B cell (primary cell): ENCODE measurements at regions not wholly inside any gene's neighbourhood (a gene's known extent, or its start where the extent isn't known, plus 50 kb on each side); places are given as distances from the start of the nearest gene placed in this dataset.

Experiments used
- ATAC-seq: fragments of 200-7000 bp; cut with Tn5 transposase; one replicate; pipeline ENCODE4 v1.10.0; 2021; ENCODE audit warnings: low read depth, mild to moderate bottlenecking, moderate number of reproducible peaks, moderate library complexity
- CTCF ChIA-PET: fragments of 350-600 bp; sonication (Branson Sonifier 250); formaldehyde crosslinking; loops from one replicate; lab custom pipeline; 2021; ENCODE audit warnings: antibody characterized with exemption, inconsistent platforms; lab: Charles Lee
- POLR2A ChIA-PET: fragments of 350-600 bp; sonication (Branson Sonifier 250); formaldehyde crosslinking; loops from one replicate; lab custom pipeline; 2021; ENCODE audit warnings: antibody characterized with exemption; lab: Charles Lee
- DNase-seq: peaks from one replicate; pipeline ENCODE4 v3.0.0; 2013
- H2AFZ ChIP-seq: 2 replicates; pipeline ENCODE4 v1.6.1; 2012; ENCODE audit warnings: mild to moderate bottlenecking, low read depth, low read length; ENCODE audit not compliant: insufficient read depth, poor library complexity, severe bottlenecking
- H3K27ac ChIP-seq, 2 donors: 1 replicate in 1 of 2; 2 replicates in 1 of 2; pipeline ENCODE4 v1.5.1; 2012 to 2013; ENCODE audit warnings: low read length in 2 of 2, mild to moderate bottlenecking in 2 of 2, moderate library complexity in 1 of 2
- H3K27me3 ChIP-seq, 4 experiments: fragments of 200-600 bp in 1 of 4; sonication (generic) in 1 of 4; replicated peaks in 1 of 4; 1 replicate in 2 of 4; 2 replicates in 2 of 4; pipeline versions ENCODE4 v1.6.1 to v1.7.0; 2013 to 2016; ENCODE audit warnings: low read length in 3 of 4, mild to moderate bottlenecking in 2 of 4, mixed read lengths in 1 of 4, moderate library complexity in 1 of 4; ENCODE audit not compliant: insufficient read depth in 4 of 4, control insufficient read depth in 3 of 4; ENCODE audit errors: control extremely low read depth in 1 of 4
- H3K36me3 ChIP-seq, 2 experiments: replicated peaks in 1 of 2; 1 replicate in 1 of 2; 2 replicates in 1 of 2; pipeline versions ENCODE4 v1.6.1 to v1.7.1; 2013; ENCODE audit warnings: low read length in 1 of 2; ENCODE audit not compliant: insufficient read depth in 2 of 2, control insufficient read depth in 1 of 2; ENCODE audit errors: control extremely low read depth in 1 of 2, extremely low read depth in 1 of 2
- H3K4me1 ChIP-seq, 2 donors: fragments of 200-600 bp in 1 of 2; sonication (generic) in 1 of 2; 1 replicate in 1 of 2; 2 replicates in 1 of 2; pipeline versions ENCODE4 v1.5.1 to v1.6.1; 2013 to 2017; ENCODE audit warnings: low read length in 2 of 2; ENCODE audit not compliant: control insufficient read depth in 2 of 2, insufficient read depth in 2 of 2
- H3K4me2 ChIP-seq: replicated peaks from 2 replicates; pipeline ENCODE3; 2012; ENCODE audit warnings: mild to moderate bottlenecking, low read depth, low read length; ENCODE audit not compliant: poor library complexity, severe bottlenecking
- H3K4me3 ChIP-seq, 5 experiments: fragments of 200-600 bp in 1 of 5; sonication (generic) in 1 of 5; 1 replicate in 3 of 5; 2 replicates in 2 of 5; pipeline versions ENCODE4 v1.5.1 to v1.7.0; 2011 to 2016; ENCODE audit warnings: low read length in 4 of 5, mild to moderate bottlenecking in 4 of 5, low read depth in 2 of 5, control low read depth in 1 of 5, moderate library complexity in 1 of 5; ENCODE audit not compliant: insufficient read depth in 1 of 5; ENCODE audit errors: control extremely low read depth in 1 of 5, extremely low read depth in 1 of 5
- H3K79me2 ChIP-seq: fragments of 200-600 bp; sonication (generic); one replicate; pipeline ENCODE4 v1.6.0; 2016; ENCODE audit warnings: low read length; ENCODE audit not compliant: control insufficient read depth, insufficient read depth
- H3K9ac ChIP-seq: fragments of 200-600 bp; sonication (generic); 2 replicates; pipeline ENCODE4 v1.6.1; 2017; ENCODE audit warnings: mild to moderate bottlenecking, low read length, moderate library complexity
- H3K9me3 ChIP-seq, 3 donors: one replicate each; pipeline versions ENCODE4 v1.6.1 to v1.7.1; 2013; ENCODE audit warnings: low read length in 2 of 3; ENCODE audit not compliant: control insufficient read depth in 2 of 3, insufficient read depth in 1 of 3; ENCODE audit errors: control extremely low read depth in 1 of 3
- H4K20me1 ChIP-seq: 2 replicates; pipeline ENCODE4 v1.6.0; 2012; ENCODE audit warnings: mild to moderate bottlenecking, low read length; ENCODE audit not compliant: insufficient read depth, control insufficient read depth, poor library complexity, severe bottlenecking
- H3K27ac Mint-ChIP-seq: one replicate; pipeline ENCODE4 v1.8.0; 2021; ENCODE audit warnings: mixed read lengths
- H3K27me3 Mint-ChIP-seq: one replicate; pipeline ENCODE4 v1.8.0; 2021; ENCODE audit warnings: mixed read lengths
- H3K4me1 Mint-ChIP-seq: one replicate; pipeline ENCODE4 v1.8.0; 2021; ENCODE audit warnings: mixed read lengths
- H3K4me3 Mint-ChIP-seq: one replicate; pipeline ENCODE4 v1.8.0; 2021; ENCODE audit warnings: mixed read lengths
- H3K9me3 Mint-ChIP-seq: one replicate; pipeline ENCODE4 v1.8.0; 2022; ENCODE audit warnings: mixed read lengths; ENCODE audit not compliant: insufficient read depth
- EZH2 ChIP-seq: IDR thresholded peaks from 2 replicates; pipeline ENCODE4 v1.6.1; 2012; ENCODE audit warnings: borderline replicate concordance, low read depth, mild to moderate bottlenecking, moderate library complexity, low read length; ENCODE audit not compliant: insufficient read depth, poor library complexity, severe bottlenecking
- WGBS: methylation state at CpG from one replicate; pipeline ENCODE4 v1.1.5; 2013; ENCODE audit warnings: missing lambda C conversion rate; ENCODE audit not compliant: insufficient coverage; 5-methylcytosine and 5-hydroxymethylcytosine counted together
- intact Hi-C: fragments of 100-400 bp; cut with micrococcal nuclease; formaldehyde crosslinking; loops from one replicate; pipeline ENCODE4 v1.10.0; 2022
- TF ChIP-seq, protein P1 (sequence below): fragments of 200-600 bp; IDR thresholded peaks from one replicate; pipeline ENCODE4 v1.8.0; 2022; ENCODE audit warnings: antibody characterized with exemption, mild to moderate bottlenecking

GRCh38 chr6:112466373-112467151, 119.4 kb downstream of the RFPL4B start:
- TF ChIP-seq EZH2: no peak
- TF ChIP-seq, protein P1, sequence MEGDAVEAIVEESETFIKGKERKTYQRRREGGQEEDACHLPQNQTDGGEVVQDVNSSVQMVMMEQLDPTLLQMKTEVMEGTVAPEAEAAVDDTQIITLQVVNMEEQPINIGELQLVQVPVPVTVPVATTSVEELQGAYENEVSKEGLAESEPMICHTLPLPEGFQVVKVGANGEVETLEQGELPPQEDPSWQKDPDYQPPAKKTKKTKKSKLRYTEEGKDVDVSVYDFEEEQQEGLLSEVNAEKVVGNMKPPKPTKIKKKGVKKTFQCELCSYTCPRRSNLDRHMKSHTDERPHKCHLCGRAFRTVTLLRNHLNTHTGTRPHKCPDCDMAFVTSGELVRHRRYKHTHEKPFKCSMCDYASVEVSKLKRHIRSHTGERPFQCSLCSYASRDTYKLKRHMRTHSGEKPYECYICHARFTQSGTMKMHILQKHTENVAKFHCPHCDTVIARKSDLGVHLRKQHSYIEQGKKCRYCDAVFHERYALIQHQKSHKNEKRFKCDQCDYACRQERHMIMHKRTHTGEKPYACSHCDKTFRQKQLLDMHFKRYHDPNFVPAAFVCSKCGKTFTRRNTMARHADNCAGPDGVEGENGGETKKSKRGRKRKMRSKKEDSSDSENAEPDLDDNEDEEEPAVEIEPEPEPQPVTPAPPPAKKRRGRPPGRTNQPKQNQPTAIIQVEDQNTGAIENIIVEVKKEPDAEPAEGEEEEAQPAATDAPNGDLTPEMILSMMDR: no peak
- Histone ChIP-seq H3K9me3 (no peaks in the 10 kb centered on the region), H3K27ac (no peak overlapping the region), H2AFZ (no peak overlapping the region), H3K4me1 (no peaks in the 10 kb centered on the region), H3K79me2 (no peaks in the 10 kb centered on the region), H3K4me3 (no peak overlapping the region), H4K20me1 (no peaks in the 10 kb centered on the region), H3K36me3 (no peaks in the 10 kb centered on the region), H3K4me2 (no peak overlapping the region), H3K9ac (no peak overlapping the region), H3K27me3 (no peaks in the 10 kb centered on the region)
- WGBS: no CpG with 5 or more reads among the region's 1 CpG
- H3K9me3 Mint-ChIP-seq: no peaks in the 10 kb centered on the region
- ATAC-seq: no peak
- peaks cover 3% of the 10 kb centered on the region for H3K4me1 Mint-ChIP-seq
- H3K4me3 Mint-ChIP-seq: no peak overlapping the region
- DNase-seq: no peak
- no peaks in the 10 kb centered on the region for H3K27me3 Mint-ChIP-seq
- intact Hi-C loops: no loop called here
- POLR2A ChIA-PET: no interaction called here
- no peak overlapping the region for H3K27ac Mint-ChIP-seq
- CTCF ChIA-PET: no interaction called here

DNA sequence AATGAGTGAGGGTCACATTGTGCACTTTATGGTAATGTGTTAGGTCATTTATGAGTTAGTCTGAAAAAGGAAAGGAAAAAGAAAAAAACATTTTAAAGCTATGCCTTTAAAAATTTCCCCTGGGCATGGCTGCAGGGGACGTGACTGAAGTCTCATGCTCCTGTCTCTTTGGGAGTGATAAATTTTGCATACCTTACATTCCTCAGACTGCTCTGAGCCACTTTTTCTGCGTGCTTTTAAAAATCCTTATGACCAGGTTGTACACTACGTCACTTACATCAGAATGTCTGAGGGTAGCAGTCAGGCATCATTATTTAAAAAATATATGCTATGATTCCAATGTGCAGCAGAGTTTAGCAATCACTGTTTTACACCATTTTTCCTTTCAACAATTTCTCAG, 121.2 kb downstream of the RFPL4B start:
- no peak overlapping the region for H3K27ac Mint-ChIP-seq
- intact Hi-C loops: no loop called here
- Histone ChIP-seq H3K4me3 (no peak overlapping the region), H3K4me2 (no peak overlapping the region), H2AFZ (no peak overlapping the region), H3K36me3 (no peaks in the 10 kb centered on the region), H3K4me1 (no peaks in the 10 kb centered on the region), H3K27me3 (no peaks in the 10 kb centered on the region), H3K79me2 (no peaks in the 10 kb centered on the region), H4K20me1 (no peaks in the 10 kb centered on the region), H3K9me3 (no peaks in the 10 kb centered on the region), H3K9ac (no peak overlapping the region), H3K27ac (no peak overlapping the region)
- ATAC-seq (no peak), DNase-seq (no peak)
- POLR2A ChIA-PET: no interaction called here
- TF ChIP-seq, protein P1: no peak
- no peak for TF ChIP-seq EZH2
- H3K4me1 Mint-ChIP-seq: peaks cover 3% of the 10 kb centered on the region
- no peaks in the 10 kb centered on the region for H3K9me3 Mint-ChIP-seq
- H3K27me3 Mint-ChIP-seq: no peaks in the 10 kb centered on the region
- CTCF ChIA-PET: no interaction called here
- H3K4me3 Mint-ChIP-seq: no peak overlapping the region
- WGBS: no CpG with 5 or more reads among the region's 3 CpGs
